ENCODE measurements at regions not wholly inside any gene's neighbourhood (a gene's known extent, or its start where the extent isn't known, plus 50 kb on each side); places are given as distances from the start of the nearest gene placed in this dataset.
"Not testable (repeated sequence)": the region's sequence is repeated elsewhere in the genome, so short reads cannot be mapped to it uniquely, and the experiment has no call there.

- H3K27ac Mint-ChIP-seq (ENCODE audit: unreplicated experiment) = no peak overlapping the region
- H3K36me3 Mint-ChIP-seq (ENCODE audit: unreplicated experiment) = peaks cover 5% of the 10 kb centered on the region
- DNase-seq = peak; percentile 51
- peaks cover 12% of the 10 kb centered on the region for H3K9me3 Mint-ChIP-seq (ENCODE audit: unreplicated experiment)
- H3K27me3 Mint-ChIP-seq (ENCODE audit: unreplicated experiment) = peaks cover 3% of the 10 kb centered on the region
- H3K4me1 Mint-ChIP-seq (ENCODE audit: low read depth, unreplicated experiment) = peaks cover 21% of the 10 kb centered on the region
- no peak for TF ChIP-seq CTCF (IDR thresholded peaks at IDR 0.05; ENCODE audit: partially characterized antibody, unreplicated experiment)
- H3K4me3 Mint-ChIP-seq (ENCODE audit: unreplicated experiment) = peak overlapping the region; percentile 30
Measured at GRCh38 chr17:74128456-74129211, 74.8 kb upstream of the RPL38 start.

DNA sequence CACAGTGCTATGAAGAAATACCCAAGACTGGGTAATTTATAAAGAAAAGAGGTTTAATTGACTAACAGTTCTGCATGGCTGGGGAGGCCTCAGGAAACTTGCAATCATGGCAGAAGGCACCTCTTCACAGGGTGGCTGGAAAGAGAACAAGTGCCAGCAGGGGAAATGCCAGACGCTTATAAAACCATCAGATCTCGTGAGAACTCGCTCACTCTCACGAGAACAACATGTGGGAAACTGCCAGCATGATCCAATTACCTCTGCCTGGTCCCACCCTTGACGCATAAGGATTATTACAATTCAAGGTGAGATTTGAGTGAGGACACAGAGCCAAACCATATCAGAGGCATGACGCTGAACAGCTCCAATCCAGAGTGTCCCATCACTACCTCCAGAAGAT is 73.7 kb upstream of the RPL38 start:
- peaks cover 12% of the 10 kb centered on the region for H3K9me3 Mint-ChIP-seq (ENCODE audit: unreplicated experiment)
- not testable (repeated sequence) for DNase-seq

DNA sequence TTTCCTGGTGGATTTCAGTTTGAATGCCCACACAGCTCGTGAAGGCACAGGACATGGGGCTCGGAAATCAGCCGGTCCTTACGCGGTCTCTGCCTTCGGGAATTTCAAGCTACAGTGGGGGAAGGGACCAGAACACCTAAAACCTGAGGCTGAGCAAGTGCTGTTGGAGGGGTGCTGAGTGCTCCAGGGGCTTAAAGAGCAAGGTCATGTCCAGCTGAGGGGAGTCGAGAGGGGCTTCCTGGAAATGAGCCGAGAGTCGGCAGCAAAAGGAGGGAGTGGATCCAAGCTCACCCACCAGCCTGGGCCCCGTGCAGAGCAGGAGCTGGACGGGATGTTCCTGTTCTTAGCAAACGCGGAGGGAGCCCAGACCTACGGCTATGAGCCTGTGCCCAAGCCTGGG is 73.2 kb upstream of the RPL38 start:
- peaks cover 19% of the 10 kb centered on the region for H3K4me1 Mint-ChIP-seq (ENCODE audit: low read depth, unreplicated experiment)
- peaks cover under 1% of the 10 kb centered on the region for H3K36me3 Mint-ChIP-seq (ENCODE audit: unreplicated experiment)
- H3K27ac Mint-ChIP-seq (ENCODE audit: unreplicated experiment) = no peak overlapping the region
- no peak for DNase-seq
- no peak overlapping the region for H3K4me3 Mint-ChIP-seq (ENCODE audit: unreplicated experiment)
- no peak for TF ChIP-seq CTCF (IDR thresholded peaks at IDR 0.05; ENCODE audit: partially characterized antibody, unreplicated experiment)
- H3K9me3 Mint-ChIP-seq (ENCODE audit: unreplicated experiment) = peaks cover 8% of the 10 kb centered on the region
- H3K27me3 Mint-ChIP-seq (ENCODE audit: unreplicated experiment) = peaks cover 6% of the 10 kb centered on the region

More for the DNA sequence above, 73.7 kb upstream of the RPL38 start:
- peaks cover 22% of the 10 kb centered on the region for H3K4me1 Mint-ChIP-seq (ENCODE audit: low read depth, unreplicated experiment)
- H3K36me3 Mint-ChIP-seq (ENCODE audit: unreplicated experiment); H3K27me3 Mint-ChIP-seq (ENCODE audit: unreplicated experiment); H3K27ac Mint-ChIP-seq (ENCODE audit: unreplicated experiment); H3K4me3 Mint-ChIP-seq (ENCODE audit: unreplicated experiment): not testable (repeated sequence)

DNA sequence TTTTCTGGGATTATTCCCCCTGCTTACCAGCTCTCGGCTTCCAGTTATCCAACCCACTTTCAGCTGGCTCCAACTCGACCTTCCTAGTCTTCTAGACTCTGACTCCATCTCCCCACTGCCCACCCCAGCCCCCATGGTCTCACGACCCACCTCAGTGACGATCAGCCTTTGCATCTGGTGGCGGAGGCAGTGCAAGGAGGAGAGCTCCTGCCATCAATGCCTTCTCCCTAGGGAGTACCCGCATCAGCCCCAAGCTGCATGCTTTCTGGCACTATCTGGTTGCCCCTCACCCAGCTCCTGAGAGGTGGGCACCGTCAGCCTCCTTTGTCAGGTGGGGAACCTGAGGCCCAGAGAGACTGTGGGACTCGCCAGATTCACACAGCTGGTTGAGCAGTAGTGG is 72.6 kb upstream of the RPL38 start:
- Mint-ChIP-seq H3K4me1 (ENCODE audit: low read depth, unreplicated experiment) (peaks cover 17% of the 10 kb centered on the region), H3K9me3 (ENCODE audit: unreplicated experiment) (peaks cover 6% of the 10 kb centered on the region), H3K27ac (ENCODE audit: unreplicated experiment) (no peak overlapping the region), H3K27me3 (ENCODE audit: unreplicated experiment) (peaks cover 6% of the 10 kb centered on the region), H3K4me3 (ENCODE audit: unreplicated experiment) (no peak overlapping the region), H3K36me3 (ENCODE audit: unreplicated experiment) (no peaks in the 10 kb centered on the region)
- TF ChIP-seq CTCF (IDR thresholded peaks at IDR 0.05; ENCODE audit: partially characterized antibody, unreplicated experiment) = no peak
- DNase-seq = no peak

DNA sequence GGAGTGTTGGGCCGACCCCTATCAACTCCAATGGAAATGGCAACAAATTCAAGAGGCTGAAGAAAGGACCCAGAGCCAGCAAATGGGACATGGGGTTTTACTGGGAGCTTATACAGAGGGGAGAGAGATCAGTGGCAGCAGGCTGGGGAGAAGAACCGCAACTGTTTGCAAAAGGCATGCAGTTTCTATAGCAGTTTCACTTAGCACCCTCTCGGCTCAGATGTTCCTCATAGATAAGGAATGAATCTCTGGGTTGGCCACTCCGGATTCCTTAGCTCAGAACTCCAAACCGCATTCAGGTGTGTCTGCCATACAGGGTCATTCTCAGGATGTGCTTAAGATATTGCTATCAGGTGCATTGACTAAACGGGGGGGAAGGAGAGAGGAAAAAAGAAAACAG is 71.1 kb upstream of the RPL38 start:
- no peak for DNase-seq
- H3K27ac Mint-ChIP-seq (ENCODE audit: unreplicated experiment) = no peak overlapping the region
- H3K4me1 Mint-ChIP-seq (ENCODE audit: low read depth, unreplicated experiment) = peaks cover 21% of the 10 kb centered on the region
- peaks cover 8% of the 10 kb centered on the region for H3K27me3 Mint-ChIP-seq (ENCODE audit: unreplicated experiment)
- TF ChIP-seq CTCF (IDR thresholded peaks at IDR 0.05; ENCODE audit: partially characterized antibody, unreplicated experiment) = no peak
- H3K36me3 Mint-ChIP-seq (ENCODE audit: unreplicated experiment) = peaks cover 4% of the 10 kb centered on the region
- peaks cover 6% of the 10 kb centered on the region for H3K9me3 Mint-ChIP-seq (ENCODE audit: unreplicated experiment)
- H3K4me3 Mint-ChIP-seq (ENCODE audit: unreplicated experiment) = no peak overlapping the region

All from glutamatergic neuron (in vitro differentiated cells).